Cardiac fibroblast (primary cell): ENCODE measurements at regions not wholly inside any gene's neighbourhood (a gene's known extent, or its start where the extent isn't known, plus 50 kb on each side); places are given as distances from the start of the nearest gene placed in this dataset.

ENCODE experiments used
- DNase-seq, 2 donors: peaks; one replicate each; pipeline versions ENCODE4 v3.0.0 to v3.0.0-alpha.2; 2010; ENCODE audit warnings: low read depth in 2 of 2
- H3K4me3 ChIP-seq, 2 donors: replicated peaks in 1 of 2; 1 replicate in 1 of 2; 2 replicates in 1 of 2; pipeline ENCODE4 v1.5.1; 2011; ENCODE audit warnings: low read depth in 2 of 2, low read length in 2 of 2, mild to moderate bottlenecking in 2 of 2, moderate library complexity in 1 of 2
- CTCF ChIP-seq: IDR thresholded peaks from one replicate; pipeline ENCODE4 v1.5.1; 2011; ENCODE audit warnings: low read depth, mild to moderate bottlenecking, low read length, inconsistent platforms

- H3K4me3 ChIP-seq = no peak overlapping the region
- no peak for DNase-seq
- no peak for TF ChIP-seq CTCF
These were observed 117.2 kb upstream of the DIO3 start for GRCh38 chr14:101444116-101444515.

- no peak overlapping the region for H3K4me3 ChIP-seq
- no peak for TF ChIP-seq CTCF
- no peak for DNase-seq
These were observed 116.0 kb upstream of the DIO3 start for GRCh38 chr14:101445278-101445677.

- TF ChIP-seq CTCF = no peak
- DNase-seq = no peak
- no peak overlapping the region for H3K4me3 ChIP-seq
These were observed 114.8 kb upstream of the DIO3 start for GRCh38 chr14:101446387-101446969.

GRCh38 chr14:101449114-101449513 lies 112.2 kb upstream of the DIO3 start:
- H3K4me3 ChIP-seq = no peak overlapping the region
- no peak for DNase-seq
- no peak for TF ChIP-seq CTCF

GRCh38 chr14:101451166-101451565 lies 110.1 kb upstream of the DIO3 start:
- no peak for DNase-seq
- no peak overlapping the region for H3K4me3 ChIP-seq
- no peak for TF ChIP-seq CTCF

- no peak overlapping the region for H3K4me3 ChIP-seq
- TF ChIP-seq CTCF = no peak
These were observed 108.1 kb upstream of the DIO3 start for GRCh38 chr14:101453225-101453624.

GRCh38 chr14:101454229-101454628 lies 107.1 kb upstream of the DIO3 start:
- TF ChIP-seq CTCF = no peak
- no peak overlapping the region for H3K4me3 ChIP-seq
- no peak for DNase-seq

More at GRCh38 chr14:101453225-101453624, 108.1 kb upstream of the DIO3 start:
- DNase-seq = no peak
